T-cell (primary cell): ENCODE measurements at regions not wholly inside any gene's neighbourhood (a gene's known extent, or its start where the extent isn't known, plus 50 kb on each side); places are given as distances from the start of the nearest gene placed in this dataset.

ENCODE experiments used
- ATAC-seq, 4 experiments: fragments of 200-7000 bp in 3 of 4; fragments of 150-1000 bp in 1 of 4; cut with Tn5 transposase; replicated peaks in 1 of 4; 1 replicate in 3 of 4; 2 replicates in 1 of 4; pipeline ENCODE4 v1.10.0; 2021; ENCODE audit warnings: moderate library complexity in 3 of 4, mild to moderate bottlenecking in 2 of 4, moderate number of reproducible peaks in 1 of 4
- CTCF ChIA-PET, 2 donors: fragments of 300-600 bp; sonication (Branson Sonifier 250); formaldehyde crosslinking; loops; one replicate each; lab custom pipeline; 2022; ENCODE audit warnings: antibody characterized with exemption in 2 of 2; lab: Charles Lee
- POLR2A ChIA-PET, 2 donors: fragments of 300-600 bp; sonication (Branson Sonifier 250); formaldehyde crosslinking; loops; one replicate each; lab custom pipeline; 2022; ENCODE audit warnings: antibody characterized with exemption in 2 of 2; lab: Charles Lee
- DNase-seq, 35 experiments: peaks; one replicate each; pipeline versions ENCODE4 v3.0.0 to v3.0.0-alpha.2; 2013 to 2023
- H3K27ac ChIP-seq: one replicate; pipeline ENCODE4 v1.5.1; 2013; ENCODE audit warnings: low read length
- H3K27me3 ChIP-seq, 2 experiments: replicated peaks in 1 of 2; 1 replicate in 1 of 2; 2 replicates in 1 of 2; pipeline versions ENCODE4 v1.6.1 to v1.7.0; 2013; ENCODE audit warnings: low read length in 1 of 2, mixed read lengths in 1 of 2; ENCODE audit not compliant: control insufficient read depth in 2 of 2, insufficient read depth in 2 of 2; ENCODE audit errors: extremely low read depth in 1 of 2
- H3K36me3 ChIP-seq, 2 donors: 1 replicate in 1 of 2; 2 replicates in 1 of 2; pipeline versions ENCODE4 v1.6.1 to v1.7.0; 2013; ENCODE audit warnings: low read length in 1 of 2; ENCODE audit not compliant: control insufficient read depth in 2 of 2, insufficient read depth in 1 of 2; ENCODE audit errors: extremely low read depth in 1 of 2
- H3K4me1 ChIP-seq, 2 experiments: 1 replicate in 1 of 2; 2 replicates in 1 of 2; pipeline versions ENCODE4 v1.6.1 to v1.7.0; 2013; ENCODE audit warnings: low read length in 2 of 2, mixed read lengths in 1 of 2; ENCODE audit not compliant: insufficient read depth in 2 of 2, control insufficient read depth in 1 of 2; ENCODE audit errors: extremely low read depth in 1 of 2
- H3K4me3 ChIP-seq, 2 donors: 1 replicate in 1 of 2; 2 replicates in 1 of 2; pipeline versions ENCODE4 v1.5.1 to v1.7.0; 2013; ENCODE audit warnings: mild to moderate bottlenecking in 2 of 2, low read length in 1 of 2, moderate library complexity in 1 of 2; ENCODE audit not compliant: control insufficient read depth in 1 of 2; ENCODE audit errors: extremely low read depth in 1 of 2
- H3K9me3 ChIP-seq: 2 replicates; pipeline ENCODE4 v1.7.0; 2013
- H3K27ac Mint-ChIP-seq, 2 donors: one replicate each; pipeline ENCODE4 v1.8.0; 2020 to 2021; ENCODE audit warnings: mild to moderate bottlenecking in 2 of 2, mixed read lengths in 2 of 2
- H3K27me3 Mint-ChIP-seq, 2 donors: one replicate each; pipeline ENCODE4 v1.8.0; 2021 to 2022; ENCODE audit warnings: mixed read lengths in 2 of 2
- H3K36me3 Mint-ChIP-seq: one replicate; pipeline ENCODE4 v1.8.0; 2021; ENCODE audit warnings: mixed read lengths
- H3K4me1 Mint-ChIP-seq, 3 donors: one replicate each; pipeline ENCODE4 v1.8.0; 2020 to 2022; ENCODE audit warnings: mixed read lengths in 3 of 3, mild to moderate bottlenecking in 1 of 3
- H3K4me3 Mint-ChIP-seq, 3 donors: one replicate each; pipeline ENCODE4 v1.8.0; 2020 to 2022; ENCODE audit warnings: mild to moderate bottlenecking in 3 of 3, mixed read lengths in 3 of 3, moderate library complexity in 3 of 3
- H3K9me3 Mint-ChIP-seq, 3 donors: one replicate each; pipeline ENCODE4 v1.8.0; 2020 to 2022; ENCODE audit warnings: mixed read lengths in 3 of 3
- WGBS: methylation state at CpG from one replicate; pipeline ENCODE4 v1.1.5; 2013; ENCODE audit warnings: missing lambda C conversion rate; ENCODE audit not compliant: insufficient coverage; 5-methylcytosine and 5-hydroxymethylcytosine counted together

DNA sequence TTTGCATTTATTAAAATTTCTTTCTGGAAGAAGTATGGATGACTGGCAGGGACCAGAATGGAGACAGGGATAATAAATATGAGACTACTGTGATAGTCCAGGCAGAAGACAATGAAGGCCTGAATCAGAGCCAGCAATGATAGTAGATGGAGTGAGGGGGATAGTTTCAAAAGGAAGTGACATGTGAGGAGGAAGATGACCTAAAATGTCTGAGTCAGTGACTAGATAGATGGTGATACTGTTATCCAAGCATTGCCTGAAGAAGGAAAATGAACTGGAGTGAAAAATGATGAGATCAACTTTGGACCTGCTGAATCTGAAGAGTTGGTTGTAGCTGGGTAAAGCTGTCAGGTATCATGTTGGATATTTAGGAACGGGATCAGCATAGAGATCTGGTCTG lies 158.3 kb upstream of the KLF7 start:
- Mint-ChIP-seq H3K4me1 (peaks cover 0 to 4% (median 0%) of the 10 kb centered on the region in 3 donors), H3K36me3 (no peaks in the 10 kb centered on the region), H3K4me3 (no peak overlapping the region), H3K27ac (no peak overlapping the region), H3K9me3 (no peaks in the 10 kb centered on the region), H3K27me3 (no peaks in the 10 kb centered on the region)
- Histone ChIP-seq H3K4me3 (no peak overlapping the region), H3K27me3 (no peaks in the 10 kb centered on the region), H3K27ac (no peak overlapping the region), H3K4me1 (no peaks in the 10 kb centered on the region), H3K9me3 (no peaks in the 10 kb centered on the region), H3K36me3 (no peaks in the 10 kb centered on the region)
- 86% methylated on average over 1 of the region's 1 CpG for WGBS
- ChIA-PET CTCF (no interaction called here), POLR2A (no interaction called here)
- DNase-seq, result no peak
- ATAC-seq, result no peak

DNA sequence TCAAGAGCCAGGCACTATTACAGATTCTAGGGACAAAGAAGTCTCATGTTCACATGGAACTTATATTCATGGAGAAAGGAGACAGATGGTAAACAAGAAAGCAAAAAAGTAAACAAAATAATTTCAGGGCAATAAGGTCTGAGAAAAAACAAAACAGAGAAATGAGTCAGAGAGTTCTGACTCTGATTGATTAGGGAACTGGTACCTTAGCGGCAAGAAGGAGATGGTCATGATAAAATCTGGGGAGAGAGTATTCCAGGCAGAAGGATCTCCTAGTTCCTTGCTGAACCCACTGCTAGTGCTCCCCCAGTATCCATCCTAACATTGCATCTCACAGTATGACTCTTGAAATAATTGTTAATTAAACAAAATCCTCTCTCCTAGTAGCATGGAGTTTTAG lies 161.8 kb upstream of the KLF7 start:
- POLR2A ChIA-PET, result no interaction called here
- H3K4me3 ChIP-seq, result no peak overlapping the region
- Mint-ChIP-seq H3K27ac (no peak overlapping the region), H3K9me3 (no peaks in the 10 kb centered on the region), H3K36me3 (no peaks in the 10 kb centered on the region), H3K4me1 (peaks cover 3 to 18% (median 4%) of the 10 kb centered on the region in 3 donors), H3K4me3 (no peak overlapping the region), H3K27me3 (no peaks in the 10 kb centered on the region)
- DNase-seq (no peak), ATAC-seq (no peak)
- H3K27ac ChIP-seq, result no peak overlapping the region
- no peaks in the 10 kb centered on the region for H3K27me3 ChIP-seq
- no peaks in the 10 kb centered on the region for H3K36me3 ChIP-seq
- no peaks in the 10 kb centered on the region for H3K9me3 ChIP-seq
- H3K4me1 ChIP-seq, result no peaks in the 10 kb centered on the region
- CTCF ChIA-PET, result no interaction called here
- WGBS, result no CpG with 5 or more reads among the region's 1 CpG

DNA sequence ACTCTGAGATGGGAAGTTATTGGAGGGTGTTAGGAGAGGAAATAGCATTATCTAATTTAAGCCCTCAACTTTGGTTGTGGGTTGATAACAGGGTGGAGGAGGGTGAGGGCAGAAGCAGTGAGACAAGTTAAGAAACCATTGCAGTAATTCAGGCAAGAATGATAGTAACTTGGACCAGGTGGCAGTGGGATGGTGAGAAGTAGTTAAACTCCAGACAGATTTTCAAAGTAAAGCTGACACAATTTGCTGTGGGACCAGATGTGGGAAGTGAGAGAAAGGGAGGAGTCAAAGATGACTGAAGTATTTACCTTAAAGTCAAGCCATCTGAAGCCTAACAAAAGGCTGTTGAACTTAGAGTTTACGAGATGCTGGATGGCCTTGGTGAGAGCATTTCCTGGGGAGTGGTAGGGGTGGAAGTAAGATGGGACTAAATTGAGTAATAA lies 163.2 kb upstream of the KLF7 start:
- Histone ChIP-seq H3K27ac (no peak overlapping the region), H3K9me3 (no peaks in the 10 kb centered on the region), H3K36me3 (no peaks in the 10 kb centered on the region), H3K27me3 (no peaks in the 10 kb centered on the region), H3K4me1 (no peaks in the 10 kb centered on the region), H3K4me3 (no peak overlapping the region)
- WGBS, result 78% methylated on average over 1 of the region's 1 CpG
- POLR2A ChIA-PET, result no interaction called here
- Mint-ChIP-seq H3K4me1 (peaks cover 8 to 25% (median 16%) of the 10 kb centered on the region in 3 donors), H3K36me3 (no peaks in the 10 kb centered on the region), H3K27ac (no peak overlapping the region), H3K27me3 (no peaks in the 10 kb centered on the region), H3K9me3 (no peaks in the 10 kb centered on the region), H3K4me3 (no peak overlapping the region)
- CTCF ChIA-PET, result no interaction called here
- ATAC-seq (no peak), DNase-seq (no peak)

DNA sequence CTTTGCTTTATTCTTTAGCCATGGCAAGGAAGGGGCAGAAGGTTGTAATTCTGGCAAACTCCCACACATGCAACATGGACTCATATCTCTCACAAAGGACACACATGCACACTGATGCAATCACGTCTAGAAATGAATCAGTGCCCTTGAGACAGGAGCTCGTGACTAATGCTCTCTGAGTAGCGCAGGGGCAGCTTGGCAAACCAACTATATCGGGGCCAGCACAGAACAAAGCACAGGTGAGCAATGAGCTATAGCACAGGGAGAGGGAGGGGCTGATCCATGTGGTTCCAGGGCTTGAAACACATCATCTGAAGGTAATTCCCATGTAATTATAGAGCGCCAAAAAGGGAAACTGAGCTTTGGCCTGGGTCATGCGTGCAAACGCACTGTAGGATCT lies 165.2 kb upstream of the KLF7 start:
- ChIA-PET POLR2A (no interaction called here), CTCF (no interaction called here)
- Histone ChIP-seq H3K27ac (no peak overlapping the region), H3K4me1 (peaks cover 0 to 10% of the 10 kb centered on the region in 2 experiments), H3K27me3 (no peaks in the 10 kb centered on the region), H3K9me3 (no peaks in the 10 kb centered on the region), H3K36me3 (no peaks in the 10 kb centered on the region), H3K4me3 (no peak overlapping the region)
- Mint-ChIP-seq H3K27ac (no peak overlapping the region), H3K4me3 (no peak overlapping the region), H3K36me3 (no peaks in the 10 kb centered on the region), H3K4me1 (peaks cover 17 to 41% (median 21%) of the 10 kb centered on the region in 3 donors), H3K27me3 (no peaks in the 10 kb centered on the region), H3K9me3 (no peaks in the 10 kb centered on the region)
- 38% methylated on average over 5 of the region's 7 CpGs for WGBS
- ATAC-seq (no peak), DNase-seq (no peak)

DNA sequence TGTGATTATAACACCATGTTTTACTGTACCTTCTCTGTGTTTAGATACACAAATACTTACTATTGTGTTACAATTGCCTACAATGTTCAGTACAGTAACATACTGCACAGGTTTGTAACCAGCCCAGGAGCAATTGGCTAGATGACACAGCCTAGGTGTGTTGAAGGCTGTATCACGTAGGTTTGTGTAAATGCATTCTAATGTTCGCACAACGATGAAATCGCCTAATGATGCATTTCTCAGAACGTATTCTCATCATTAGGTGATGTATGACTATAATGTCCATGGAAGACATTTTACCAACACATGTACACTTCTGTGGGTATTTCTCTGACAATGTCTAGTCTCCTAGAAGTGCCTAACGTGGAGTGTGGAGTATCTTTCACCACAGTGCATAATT lies 165.9 kb upstream of the KLF7 start:
- Mint-ChIP-seq H3K9me3 (no peaks in the 10 kb centered on the region), H3K4me1 (peaks cover 18 to 43% (median 21%) of the 10 kb centered on the region in 3 donors), H3K27me3 (no peaks in the 10 kb centered on the region), H3K27ac (no peak overlapping the region), H3K36me3 (no peaks in the 10 kb centered on the region), H3K4me3 (no peak overlapping the region)
- POLR2A ChIA-PET, result no interaction called here
- no peaks in the 10 kb centered on the region for H3K27me3 ChIP-seq
- no peaks in the 10 kb centered on the region for H3K36me3 ChIP-seq
- H3K4me1 ChIP-seq, result peaks cover 0 to 10% of the 10 kb centered on the region in 2 experiments
- no peak overlapping the region for H3K27ac ChIP-seq
- no CpG with 5 or more reads among the region's 6 CpGs for WGBS
- no peak for DNase-seq
- no peaks in the 10 kb centered on the region for H3K9me3 ChIP-seq
- ATAC-seq, result no peak
- no peak overlapping the region for H3K4me3 ChIP-seq
- CTCF ChIA-PET, result no interaction called here

DNA sequence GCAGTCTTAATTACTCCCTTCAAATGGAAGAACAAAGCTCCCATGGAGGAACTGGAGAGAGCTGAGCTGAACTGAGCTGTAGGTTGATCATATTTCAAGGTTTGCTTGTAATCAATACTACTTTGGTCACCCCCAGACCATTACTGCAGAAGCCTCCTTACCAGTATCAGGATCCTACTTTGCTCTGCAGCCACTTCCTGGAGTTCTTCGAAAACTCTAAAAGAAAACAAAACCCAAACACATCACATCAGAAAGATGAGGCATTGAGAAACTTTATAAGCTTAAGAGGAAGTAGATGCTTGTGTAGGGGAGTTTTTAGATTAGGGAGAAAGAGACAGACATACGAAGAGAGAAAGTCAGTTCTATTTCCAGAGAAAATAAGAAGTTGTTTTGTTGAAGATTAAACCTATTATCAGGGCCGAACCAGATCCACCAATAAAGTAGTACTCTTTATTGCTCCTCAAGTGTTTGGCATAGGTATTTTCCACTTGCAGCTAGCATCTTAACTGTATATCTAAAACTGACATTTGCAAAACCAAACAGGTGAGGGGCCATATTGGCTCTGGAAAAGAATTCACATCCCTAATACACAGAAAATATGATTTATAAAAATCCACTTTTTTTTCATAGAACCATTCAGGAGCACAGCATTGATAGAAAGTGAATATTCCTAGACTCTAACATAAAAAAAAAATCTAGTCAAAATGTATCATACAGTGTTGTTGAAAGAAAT lies 166.9 kb upstream of the KLF7 start:
- ATAC-seq, result no peak
- Histone ChIP-seq H3K36me3 (no peaks in the 10 kb centered on the region), H3K27me3 (no peaks in the 10 kb centered on the region), H3K4me3 (no peak overlapping the region), H3K4me1 (peaks cover 0 to 10% of the 10 kb centered on the region in 2 experiments), H3K9me3 (no peaks in the 10 kb centered on the region), H3K27ac (no peak overlapping the region)
- POLR2A ChIA-PET, result no interaction called here
- Mint-ChIP-seq H3K27ac (peak overlapping the region; percentile 12 to 48), H3K9me3 (no peaks in the 10 kb centered on the region), H3K27me3 (no peaks in the 10 kb centered on the region), H3K4me1 (peaks cover 26 to 52% (median 29%) of the 10 kb centered on the region in 3 donors), H3K36me3 (no peaks in the 10 kb centered on the region), H3K4me3 (no peak overlapping the region)
- no peak for DNase-seq
- 0% methylated on average over 1 of the region's 3 CpGs for WGBS
- CTCF ChIA-PET, result no interaction called here
